Gastroesophageal sphincter (tissue), 3 donors: ENCODE measurements at regions not wholly inside any gene's neighbourhood (a gene's known extent, or its start where the extent isn't known, plus 50 kb on each side); places are given as distances from the start of the nearest gene placed in this dataset.

Experiments
- CTCF ChIP-seq, 4 experiments: fragments of 200-600 bp in 2 of 4; fragments of 450-650 bp in 2 of 4; sonication (generic) in 1 of 4; IDR thresholded peaks; one replicate each; pipeline ENCODE4 v1.5.1; 2017 to 2019; ENCODE audit warnings: antibody characterized with exemption in 4 of 4, mild to moderate bottlenecking in 2 of 4, moderate library complexity in 2 of 4
- POLR2AphosphoS5 ChIP-seq: sonication (generic); formaldehyde crosslinking; IDR thresholded peaks from one replicate; pipeline ENCODE4 v1.6.1; 2017; ENCODE audit warnings: antibody characterized with exemption

GRCh38 chr12:87879141-87879540, 150.1 kb downstream of the C12orf50 start:
- TF ChIP-seq CTCF (IDR thresholded peaks at IDR 0.05) (no peak), POLR2AphosphoS5 (no peak)
